Stimulated activated CD4-positive, alpha-beta T cell treated with anti-CD3 and anti-CD28 coated beads, Interleukin-12 subunit alpha, Interleukin-12 subunit beta, amount 100 ng/mL, for 48 hours (primary cell): ENCODE measurements at regions not wholly inside any gene's neighbourhood (a gene's known extent, or its start where the extent isn't known, plus 50 kb on each side); places are given as distances from the start of the nearest gene placed in this dataset.
A peak's percentile ranks its signal among the peaks of the same experiment; 100 is the strongest.

Experiments
- DNase-seq, 3 donors: peaks; one replicate each; pipeline ENCODE4 v3.0.0-alpha.2; 2020; ENCODE audit warnings: low read depth in 2 of 3, low spot score in 1 of 3

- DNase-seq, result no peak
Observed at GRCh38 chr16:88283596-88283995, 99.2 kb upstream of the ZNF469 start.

GRCh38 chr16:88284101-88284500 lies 98.7 kb upstream of the ZNF469 start:
- DNase-seq, result no peak

GRCh38 chr16:88284626-88285513 lies 97.9 kb upstream of the ZNF469 start:
- no peak for DNase-seq

GRCh38 chr16:88285514-88285822 lies 97.3 kb upstream of the ZNF469 start:
- DNase-seq, result no peak

- no peak for DNase-seq
Observed at GRCh38 chr16:88286301-88286923, 96.3 kb upstream of the ZNF469 start.

GRCh38 chr16:88287219-88287618 lies 95.5 kb upstream of the ZNF469 start:
- peak in 2 of 3 donors; percentile 5 to 27 for DNase-seq

- no peak for DNase-seq
Observed at GRCh38 chr16:88288303-88288702, 94.5 kb upstream of the ZNF469 start.

GRCh38 chr16:88289001-88289400 lies 93.8 kb upstream of the ZNF469 start:
- DNase-seq, result no peak

- DNase-seq, result no peak
Observed at GRCh38 chr16:88289561-88289960, 93.2 kb upstream of the ZNF469 start.

- no peak for DNase-seq
Observed at GRCh38 chr16:88289968-88290401, 92.8 kb upstream of the ZNF469 start.

GRCh38 chr16:88290850-88291830 lies 91.6 kb upstream of the ZNF469 start:
- DNase-seq, result no peak

GRCh38 chr16:88292007-88292970 lies 90.5 kb upstream of the ZNF469 start:
- DNase-seq, result no peak

- no peak for DNase-seq
Observed at GRCh38 chr16:88293097-88293496, 89.7 kb upstream of the ZNF469 start.

- no peak for DNase-seq
Observed at GRCh38 chr16:88295671-88296436, 86.9 kb upstream of the ZNF469 start.

- DNase-seq, result no peak
Observed at GRCh38 chr16:88296437-88297177, 86.2 kb upstream of the ZNF469 start.

GRCh38 chr16:88297178-88297720 lies 85.5 kb upstream of the ZNF469 start:
- no peak for DNase-seq

- no peak for DNase-seq
Observed at GRCh38 chr16:88298181-88298832, 84.5 kb upstream of the ZNF469 start.
